ENCODE measurements at regions not wholly inside any gene's neighbourhood (a gene's known extent, or its start where the extent isn't known, plus 50 kb on each side); places are given as distances from the start of the nearest gene placed in this dataset.
"Not testable (repeated sequence)": the region's sequence is repeated elsewhere in the genome, so short reads cannot be mapped to it uniquely, and the experiment has no call there.

DNA sequence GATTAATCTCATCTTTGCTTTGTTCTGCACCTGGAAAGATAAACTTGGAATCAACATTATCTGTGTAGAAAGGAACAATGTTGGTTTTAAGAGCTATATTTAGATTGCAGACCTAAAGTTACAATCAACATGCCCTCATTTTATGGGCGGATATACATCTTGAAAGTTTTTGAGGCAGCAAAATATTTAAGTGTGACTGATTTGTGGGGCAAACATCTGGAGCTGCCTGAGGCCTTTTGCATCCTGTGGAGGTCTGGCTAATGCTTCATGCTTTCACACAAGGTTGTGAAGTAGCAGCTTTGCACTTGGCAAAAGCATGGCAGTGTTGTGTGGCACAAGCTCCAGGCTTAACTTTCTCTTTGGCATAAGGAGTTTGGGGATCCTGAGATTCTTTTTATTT is 125.7 kb downstream of the CDRT15L2 start:
- H3K4me3 ChIP-seq (ENCODE audit: extremely low read depth, insufficient read depth, low read length, poor library complexity, severe bottlenecking); H3K36me3 ChIP-seq (ENCODE audit: control insufficient read depth, insufficient read depth, low read length); H3K27ac ChIP-seq (ENCODE audit: low read depth, low read length, severe bottlenecking); H3K9me3 ChIP-seq (ENCODE audit: control insufficient read depth, low read length); H3K4me1 ChIP-seq (ENCODE audit: control insufficient read depth, insufficient read depth, low read length, poor library complexity, severe bottlenecking): not testable (repeated sequence)
- 83% methylated on average over 1 of the region's 1 CpG; no CpG with 5 or more reads in 1 of the 2 experiments for WGBS, 2 experiments (ENCODE audit: insufficient coverage in 2 of 2)

DNA sequence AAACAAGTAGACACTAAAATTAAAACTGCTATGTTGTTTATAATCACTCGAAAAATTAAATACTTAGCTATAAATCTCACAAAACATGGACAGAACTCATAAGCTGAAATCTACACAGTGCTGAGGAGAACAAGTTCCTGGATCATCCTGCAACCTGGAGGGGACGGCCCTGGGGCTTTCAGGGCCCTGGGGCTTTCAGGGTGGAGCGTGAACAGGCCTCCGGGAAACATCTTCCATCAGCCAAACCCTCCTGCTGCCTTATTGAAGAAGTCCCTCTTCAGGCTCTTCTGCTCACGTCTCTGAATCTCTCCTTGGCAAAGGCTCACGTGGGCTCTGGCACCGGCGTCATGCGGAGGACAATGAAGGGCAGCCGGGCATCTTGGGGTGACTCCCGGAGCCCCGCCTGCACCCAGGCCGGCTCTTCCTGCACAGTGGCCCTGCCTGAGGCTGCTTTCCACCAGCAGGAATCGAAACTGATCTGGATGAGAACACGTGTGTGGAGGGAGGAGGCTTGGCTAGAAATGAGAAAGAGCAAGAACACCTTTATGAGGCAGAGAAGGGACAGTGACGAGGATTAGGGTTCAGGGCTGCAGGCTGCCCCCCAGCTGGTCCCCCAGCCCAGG is 127.3 kb downstream of the CDRT15L2 start:
- 86 to 89% methylated on average over 13 to 14 of the region's 16 CpGs for WGBS, 2 experiments (ENCODE audit: insufficient coverage in 2 of 2)

DNA sequence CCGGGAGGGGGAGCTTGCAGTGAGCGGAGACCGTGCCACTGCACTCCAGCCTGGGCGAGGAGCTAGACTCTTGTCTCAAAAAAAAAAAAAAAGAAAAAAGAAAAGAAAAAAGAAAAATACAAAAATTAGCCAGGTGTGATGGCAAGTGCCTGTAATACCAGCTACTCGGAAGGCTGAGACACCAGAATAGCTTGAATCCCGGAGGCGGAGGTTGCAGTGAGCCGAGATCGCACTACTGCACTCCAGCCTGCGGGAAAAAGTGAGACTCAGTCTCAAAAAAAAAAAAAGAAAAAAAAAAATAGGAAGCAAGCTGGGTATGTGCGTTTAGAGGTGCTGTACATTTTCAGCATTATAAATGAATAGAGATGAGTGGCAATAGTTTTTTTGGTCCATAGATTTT is 129.3 kb downstream of the CDRT15L2 start:
- 76 to 90% methylated on average over 2 to 6 of the region's 11 CpGs for WGBS, 2 experiments (ENCODE audit: insufficient coverage in 2 of 2)
- not testable (repeated sequence) for H3K36me3 ChIP-seq (ENCODE audit: control insufficient read depth, insufficient read depth, low read length); H3K4me3 ChIP-seq (ENCODE audit: extremely low read depth, insufficient read depth, low read length, poor library complexity, severe bottlenecking); H3K4me1 ChIP-seq (ENCODE audit: control insufficient read depth, insufficient read depth, low read length, poor library complexity, severe bottlenecking); H3K9me3 ChIP-seq (ENCODE audit: control insufficient read depth, low read length); H3K27ac ChIP-seq (ENCODE audit: low read depth, low read length, severe bottlenecking)

More for the DNA sequence above, 127.3 kb downstream of the CDRT15L2 start:
- H3K9me3 ChIP-seq (ENCODE audit: control insufficient read depth, low read length), result no peaks in the 10 kb centered on the region
- no peaks in the 10 kb centered on the region for H3K36me3 ChIP-seq (ENCODE audit: control insufficient read depth, insufficient read depth, low read length)
- no peak overlapping the region for H3K4me3 ChIP-seq (ENCODE audit: extremely low read depth, insufficient read depth, low read length, poor library complexity, severe bottlenecking)
- H3K4me1 ChIP-seq (ENCODE audit: control insufficient read depth, insufficient read depth, low read length, poor library complexity, severe bottlenecking), result no peaks in the 10 kb centered on the region
- no peak overlapping the region for H3K27ac ChIP-seq (ENCODE audit: low read depth, low read length, severe bottlenecking)

DNA sequence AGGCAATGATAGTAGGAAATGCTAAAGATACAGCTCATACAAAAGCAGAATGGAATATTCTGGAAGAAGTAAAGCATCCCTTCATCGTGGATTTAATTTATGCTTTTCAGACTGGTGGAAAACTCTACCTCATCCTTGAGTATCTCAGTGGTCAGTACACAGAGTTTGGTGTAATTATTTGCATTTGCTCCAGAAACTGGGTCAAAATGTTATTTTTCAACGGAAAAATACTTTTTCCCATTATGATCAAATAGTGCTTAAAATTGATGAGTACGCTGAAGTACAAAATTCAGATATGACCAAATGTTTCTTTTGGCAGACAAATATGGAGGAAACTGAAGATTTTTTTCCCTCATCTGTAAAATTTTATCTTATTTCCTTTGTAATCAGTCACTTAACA is 137.0 kb downstream of the CDRT15L2 start:
- H3K4me1 ChIP-seq (ENCODE audit: control insufficient read depth, insufficient read depth, low read length, poor library complexity, severe bottlenecking); H3K27ac ChIP-seq (ENCODE audit: low read depth, low read length, severe bottlenecking); H3K9me3 ChIP-seq (ENCODE audit: control insufficient read depth, low read length); H3K36me3 ChIP-seq (ENCODE audit: control insufficient read depth, insufficient read depth, low read length); H3K4me3 ChIP-seq (ENCODE audit: extremely low read depth, insufficient read depth, low read length, poor library complexity, severe bottlenecking): not testable (repeated sequence)
- WGBS, 2 experiments (ENCODE audit: insufficient coverage in 2 of 2), result no CpG with 5 or more reads among the region's 3 CpGs

DNA sequence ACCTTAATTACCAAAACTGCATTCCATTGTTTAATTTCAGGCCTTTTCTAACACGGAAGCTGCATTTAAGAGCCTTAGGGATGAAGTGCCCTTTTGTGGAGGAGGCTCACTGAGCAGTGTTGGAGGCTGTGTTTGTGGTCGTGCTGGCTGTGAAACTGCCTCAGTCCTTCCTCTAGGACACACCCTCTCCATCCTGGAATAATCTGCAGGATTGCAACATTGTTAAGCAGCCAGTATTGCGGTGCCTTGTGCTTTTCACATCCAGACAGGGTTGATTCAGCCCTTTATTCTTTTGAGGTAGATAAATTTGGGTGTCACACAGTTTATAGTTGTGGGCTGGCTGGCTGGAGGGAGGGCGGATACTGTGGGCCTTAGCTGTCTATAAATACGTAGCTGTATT is 141.6 kb downstream of the CDRT15L2 start:
- H3K27ac ChIP-seq (ENCODE audit: low read depth, low read length, severe bottlenecking), result no peak overlapping the region
- H3K9me3 ChIP-seq (ENCODE audit: control insufficient read depth, low read length), result no peaks in the 10 kb centered on the region
- no peak overlapping the region for H3K4me3 ChIP-seq (ENCODE audit: extremely low read depth, insufficient read depth, low read length, poor library complexity, severe bottlenecking)
- no peaks in the 10 kb centered on the region for H3K4me1 ChIP-seq (ENCODE audit: control insufficient read depth, insufficient read depth, low read length, poor library complexity, severe bottlenecking)
- no peaks in the 10 kb centered on the region for H3K36me3 ChIP-seq (ENCODE audit: control insufficient read depth, insufficient read depth, low read length)
- 80 to 91% methylated on average over 4 to 5 of the region's 5 CpGs for WGBS, 2 experiments (ENCODE audit: insufficient coverage in 2 of 2)

DNA sequence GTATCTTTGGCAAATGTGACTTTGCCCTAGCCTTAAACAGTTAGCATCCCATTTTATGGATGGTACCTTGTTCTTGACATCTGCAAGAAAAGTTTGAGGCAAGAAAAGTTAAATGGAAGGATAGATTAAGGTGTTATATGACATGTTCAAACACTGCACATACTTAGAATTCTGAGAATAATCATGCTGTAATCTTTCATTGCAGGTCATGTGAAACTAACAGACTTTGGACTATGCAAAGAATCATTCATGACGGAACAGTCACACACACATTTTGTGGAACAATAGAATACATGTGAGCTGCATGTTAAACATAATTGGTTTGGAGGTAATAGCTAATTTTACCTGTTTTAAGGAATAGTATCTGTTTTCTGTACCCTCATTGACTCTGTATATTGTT is 144.9 kb downstream of the CDRT15L2 start:
- WGBS, 2 experiments (ENCODE audit: insufficient coverage in 2 of 2), result no CpG with 5 or more reads among the region's 1 CpG
- not testable (repeated sequence) for H3K36me3 ChIP-seq (ENCODE audit: control insufficient read depth, insufficient read depth, low read length); H3K4me3 ChIP-seq (ENCODE audit: extremely low read depth, insufficient read depth, low read length, poor library complexity, severe bottlenecking); H3K4me1 ChIP-seq (ENCODE audit: control insufficient read depth, insufficient read depth, low read length, poor library complexity, severe bottlenecking); H3K9me3 ChIP-seq (ENCODE audit: control insufficient read depth, low read length); H3K27ac ChIP-seq (ENCODE audit: low read depth, low read length, severe bottlenecking)

DNA sequence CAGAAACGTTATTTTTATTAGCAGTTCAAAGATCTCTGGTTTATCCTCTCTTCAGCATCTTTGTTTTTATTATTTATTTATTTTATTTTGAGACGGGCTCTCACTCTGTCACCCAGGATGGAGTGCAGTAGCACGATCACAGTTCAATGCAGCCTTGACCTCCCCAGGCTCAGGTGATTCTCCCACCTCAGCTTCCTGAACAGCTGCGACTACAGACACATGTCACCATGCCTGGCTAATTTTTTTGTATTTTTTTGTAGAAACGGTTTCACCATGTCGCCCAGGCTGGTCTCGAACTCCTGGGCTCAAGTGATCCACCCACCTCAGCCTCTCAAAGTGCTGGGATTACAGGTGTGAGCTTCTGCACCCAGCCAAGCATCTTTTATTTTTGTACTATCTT is 147.7 kb downstream of the CDRT15L2 start:
- H3K4me1 ChIP-seq (ENCODE audit: control insufficient read depth, insufficient read depth, low read length, poor library complexity, severe bottlenecking); H3K4me3 ChIP-seq (ENCODE audit: extremely low read depth, insufficient read depth, low read length, poor library complexity, severe bottlenecking); H3K36me3 ChIP-seq (ENCODE audit: control insufficient read depth, insufficient read depth, low read length); H3K27ac ChIP-seq (ENCODE audit: low read depth, low read length, severe bottlenecking); H3K9me3 ChIP-seq (ENCODE audit: control insufficient read depth, low read length): not testable (repeated sequence)
- 93 to 100% methylated on average over 3 to 4 of the region's 7 CpGs for WGBS, 2 experiments (ENCODE audit: insufficient coverage in 2 of 2)

DNA sequence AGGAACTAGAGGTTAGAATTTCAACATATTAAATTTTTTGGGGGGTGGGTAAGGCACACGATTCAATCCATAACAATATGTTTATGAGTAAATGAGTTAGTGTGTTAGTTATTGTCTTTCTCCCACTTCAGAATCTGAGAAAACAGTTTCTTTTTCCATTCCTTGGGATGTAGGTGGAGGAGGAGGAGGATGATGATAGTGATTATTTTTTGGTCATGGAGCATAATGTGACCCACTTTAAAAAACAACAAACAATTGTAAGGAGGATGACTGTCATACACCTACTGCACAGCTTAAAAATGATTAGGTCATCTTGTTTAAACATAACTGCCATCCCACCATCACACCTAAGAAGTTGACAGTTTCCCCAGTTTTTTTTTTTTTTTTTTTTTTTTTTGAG is 148.7 kb downstream of the CDRT15L2 start:
- Histone ChIP-seq H3K4me3 (ENCODE audit: extremely low read depth, insufficient read depth, low read length, poor library complexity, severe bottlenecking) (no peak overlapping the region), H3K9me3 (ENCODE audit: control insufficient read depth, low read length) (no peaks in the 10 kb centered on the region), H3K36me3 (ENCODE audit: control insufficient read depth, insufficient read depth, low read length) (no peaks in the 10 kb centered on the region), H3K4me1 (ENCODE audit: control insufficient read depth, insufficient read depth, low read length, poor library complexity, severe bottlenecking) (no peaks in the 10 kb centered on the region), H3K27ac (ENCODE audit: low read depth, low read length, severe bottlenecking) (no peak overlapping the region)
- no CpG with 5 or more reads among the region's 1 CpG for WGBS, 2 experiments (ENCODE audit: insufficient coverage in 2 of 2)

DNA sequence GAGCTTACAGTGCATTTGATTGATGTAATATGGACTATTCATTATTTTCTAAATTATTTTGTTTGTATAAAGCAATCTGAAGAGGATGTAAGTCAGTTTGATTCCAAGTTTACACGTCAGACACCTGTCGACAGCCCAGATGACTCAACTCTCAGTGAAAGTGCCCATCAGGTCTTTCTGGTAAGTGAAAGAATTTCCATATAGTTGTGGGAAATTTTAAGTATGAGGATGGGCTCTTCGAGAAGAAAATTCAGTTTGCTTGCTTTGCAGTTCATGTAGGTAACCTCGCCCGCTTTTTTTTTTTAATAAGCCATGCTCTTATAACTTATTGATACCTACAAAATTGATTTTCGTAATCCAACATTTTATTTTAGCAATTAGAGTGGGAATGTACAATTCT is 151.6 kb downstream of the CDRT15L2 start:
- not testable (repeated sequence) for H3K4me3 ChIP-seq (ENCODE audit: extremely low read depth, insufficient read depth, low read length, poor library complexity, severe bottlenecking); H3K36me3 ChIP-seq (ENCODE audit: control insufficient read depth, insufficient read depth, low read length); H3K4me1 ChIP-seq (ENCODE audit: control insufficient read depth, insufficient read depth, low read length, poor library complexity, severe bottlenecking); H3K9me3 ChIP-seq (ENCODE audit: control insufficient read depth, low read length); H3K27ac ChIP-seq (ENCODE audit: low read depth, low read length, severe bottlenecking)
- WGBS, 2 experiments (ENCODE audit: insufficient coverage in 2 of 2), result 82 to 92% methylated on average over 2 of the region's 6 CpGs

DNA sequence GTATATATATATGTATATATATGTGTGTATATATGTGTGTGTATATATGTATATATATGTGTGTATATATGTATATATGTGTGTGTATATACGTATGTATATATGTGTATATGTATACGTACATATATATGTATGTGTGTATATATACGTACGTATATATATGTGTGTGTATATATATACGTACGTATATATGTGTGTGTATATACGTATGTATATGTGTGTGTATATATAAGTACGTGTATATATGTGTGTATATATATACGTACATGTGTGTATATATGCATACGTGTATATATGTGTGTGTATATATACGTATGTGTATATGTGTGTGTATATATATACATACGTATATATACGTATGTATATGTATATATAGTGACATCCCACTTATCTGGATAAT is 154.4 kb downstream of the CDRT15L2 start:
- no peaks in the 10 kb centered on the region for H3K36me3 ChIP-seq (ENCODE audit: control insufficient read depth, insufficient read depth, low read length)
- H3K4me1 ChIP-seq (ENCODE audit: control insufficient read depth, insufficient read depth, low read length, poor library complexity, severe bottlenecking), result no peaks in the 10 kb centered on the region
- no peaks in the 10 kb centered on the region for H3K9me3 ChIP-seq (ENCODE audit: control insufficient read depth, low read length)
- WGBS, 2 experiments (ENCODE audit: insufficient coverage in 2 of 2), result 94 to 97% methylated on average over 9 of the region's 13 CpGs
- H3K4me3 ChIP-seq (ENCODE audit: extremely low read depth, insufficient read depth, low read length, poor library complexity, severe bottlenecking), result no peak overlapping the region
- H3K27ac ChIP-seq (ENCODE audit: low read depth, low read length, severe bottlenecking), result no peak overlapping the region

DNA sequence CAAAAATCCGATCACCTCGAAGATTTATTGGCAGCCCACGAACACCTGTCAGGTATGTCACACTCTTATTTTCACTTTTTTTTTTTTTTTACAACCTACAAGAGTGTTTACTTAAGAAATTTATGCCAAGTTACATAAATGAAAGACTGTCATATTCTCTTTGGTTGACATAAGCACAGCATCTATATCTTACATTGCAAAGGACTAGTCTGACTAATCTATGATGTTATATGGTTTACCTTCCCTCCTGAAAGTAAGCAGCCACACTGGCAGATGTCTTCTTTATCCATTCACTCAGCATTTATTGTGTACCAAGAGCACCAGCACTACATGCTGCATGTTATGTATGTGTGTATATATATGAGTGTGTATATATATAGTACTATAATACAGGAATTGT is 156.3 kb downstream of the CDRT15L2 start:
- WGBS, 2 experiments (ENCODE audit: insufficient coverage in 2 of 2), result no CpG with 5 or more reads among the region's 3 CpGs
- Histone ChIP-seq H3K4me1 (ENCODE audit: control insufficient read depth, insufficient read depth, low read length, poor library complexity, severe bottlenecking) (no peaks in the 10 kb centered on the region), H3K9me3 (ENCODE audit: control insufficient read depth, low read length) (no peaks in the 10 kb centered on the region), H3K36me3 (ENCODE audit: control insufficient read depth, insufficient read depth, low read length) (no peaks in the 10 kb centered on the region), H3K4me3 (ENCODE audit: extremely low read depth, insufficient read depth, low read length, poor library complexity, severe bottlenecking) (no peak overlapping the region), H3K27ac (ENCODE audit: low read depth, low read length, severe bottlenecking) (no peak overlapping the region)

Data from mesodermal cell (in vitro differentiated cells).